Heart left ventricle (tissue), 13 donors: ENCODE measurements at regions not wholly inside any gene's neighbourhood (a gene's known extent, or its start where the extent isn't known, plus 50 kb on each side); places are given as distances from the start of the nearest gene placed in this dataset.

Experiments used
- POLR2A ChIP-seq, 2 donors: fragments of 450-650 bp; IDR thresholded peaks; one replicate each; pipeline ENCODE4 v1.6.1; 2017; ENCODE audit warnings: antibody characterized with exemption in 2 of 2, mild to moderate bottlenecking in 2 of 2, moderate library complexity in 2 of 2
- TF ChIP-seq, protein P1 (sequence below), 12 donors: fragments of 200-600 bp; sonication (generic) in 4 of 12; IDR thresholded peaks; one replicate each; pipeline versions ENCODE4 v1.5.0 to v1.8.0; 2018 to 2022; ENCODE audit warnings: antibody characterized with exemption in 12 of 12, mild to moderate bottlenecking in 5 of 12
- donor health status: ischemic (EF 13 %, LVEDD 7.1; RV severe dilation, severe dysfunction).
- donor health status: DM: no; HTN: yes; CAD: no.
- donor health status: DM: no; HTN: no; CAD: no.
- donor health status: ischemic (EF 25% LVEDD 6.9; RV normal size, moderate dysfunction).
- donor health status: ischemic (EF 25% LVEDD 5.7; RV mildly dilated, moderate dysfunction).
- donor health status: ischemic (EF 35%, LVEDD 5.7; RV mildly dilated, moderate dysfunction).
- donor health status: nonischemic (EF 11% LVEDD 7.7; RV severe dilation, severe dysfunction).
- donor health status: DM: yes; HTN: yes; CAD: no.
- donor health status: PGD.
- donor health status: ischemic (EF 29% LVEDD 5.4; RV normal size, mild dysfunction).
- donor health status: nonischemic (EF 23%, LVEDD 6.1; RV moderate dilation, normal function).

DNA sequence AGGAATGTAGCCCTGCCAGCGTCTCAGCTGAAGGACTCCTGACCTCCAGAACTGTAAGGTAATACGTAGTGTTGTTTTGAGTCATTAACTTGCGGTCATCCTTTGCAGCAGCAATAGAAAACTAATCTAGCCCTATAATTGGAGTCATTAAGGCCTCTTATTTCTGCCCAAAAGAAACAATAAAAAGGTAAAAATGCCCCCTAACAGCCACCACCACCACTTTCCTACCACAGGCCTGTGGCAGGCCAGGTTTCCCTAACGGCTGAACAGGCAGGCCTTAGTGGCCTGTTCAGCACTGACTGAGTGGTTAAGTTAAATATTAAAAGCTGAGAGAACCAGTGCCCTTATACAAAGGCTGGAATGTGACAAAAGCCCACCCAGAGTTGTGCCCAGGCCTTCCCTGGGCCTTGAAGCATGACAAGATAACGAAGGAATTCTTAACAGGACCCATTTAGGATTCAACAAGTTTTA, 286.5 kb upstream of the ERCC4 start:
- TF ChIP-seq, protein P1, sequence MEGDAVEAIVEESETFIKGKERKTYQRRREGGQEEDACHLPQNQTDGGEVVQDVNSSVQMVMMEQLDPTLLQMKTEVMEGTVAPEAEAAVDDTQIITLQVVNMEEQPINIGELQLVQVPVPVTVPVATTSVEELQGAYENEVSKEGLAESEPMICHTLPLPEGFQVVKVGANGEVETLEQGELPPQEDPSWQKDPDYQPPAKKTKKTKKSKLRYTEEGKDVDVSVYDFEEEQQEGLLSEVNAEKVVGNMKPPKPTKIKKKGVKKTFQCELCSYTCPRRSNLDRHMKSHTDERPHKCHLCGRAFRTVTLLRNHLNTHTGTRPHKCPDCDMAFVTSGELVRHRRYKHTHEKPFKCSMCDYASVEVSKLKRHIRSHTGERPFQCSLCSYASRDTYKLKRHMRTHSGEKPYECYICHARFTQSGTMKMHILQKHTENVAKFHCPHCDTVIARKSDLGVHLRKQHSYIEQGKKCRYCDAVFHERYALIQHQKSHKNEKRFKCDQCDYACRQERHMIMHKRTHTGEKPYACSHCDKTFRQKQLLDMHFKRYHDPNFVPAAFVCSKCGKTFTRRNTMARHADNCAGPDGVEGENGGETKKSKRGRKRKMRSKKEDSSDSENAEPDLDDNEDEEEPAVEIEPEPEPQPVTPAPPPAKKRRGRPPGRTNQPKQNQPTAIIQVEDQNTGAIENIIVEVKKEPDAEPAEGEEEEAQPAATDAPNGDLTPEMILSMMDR (IDR thresholded peaks at IDR 0.05) = no peak
- no peak for TF ChIP-seq POLR2A (IDR thresholded peaks at IDR 0.05)
